Astrocyte (in vitro differentiated cells and primary cell): ENCODE measurements at regions not wholly inside any gene's neighbourhood (a gene's known extent, or its start where the extent isn't known, plus 50 kb on each side); places are given as distances from the start of the nearest gene placed in this dataset.
A peak's percentile ranks its signal among the peaks of the same experiment; 100 is the strongest.

ENCODE experiments used
- DNase-seq: peaks from one replicate; pipeline ENCODE4 v3.0.0-alpha.2; 2010; ENCODE audit warnings: low read depth
- FAIRE-seq: peaks from 2 replicates; lab custom pipeline; 2011; peaks lifted over from hg19 to GRCh38; lab: Jason Lieb, UNC
- H2AFZ ChIP-seq: 2 replicates; pipeline ENCODE4 v1.6.0; 2012; ENCODE audit warnings: low read depth, low read length, inconsistent platforms
- H3K27ac ChIP-seq: 2 replicates; pipeline ENCODE4 v1.5.1; 2011; ENCODE audit warnings: low read depth, low read length, inconsistent platforms
- H3K27me3 ChIP-seq: 2 replicates; pipeline ENCODE4 v1.6.0; 2011; ENCODE audit warnings: low read length, inconsistent platforms; ENCODE audit not compliant: insufficient read depth
- H3K36me3 ChIP-seq: 2 replicates; pipeline ENCODE4 v1.5.1; 2011; ENCODE audit warnings: low read length, inconsistent platforms; ENCODE audit not compliant: insufficient read depth
- H3K4me1 ChIP-seq: 2 replicates; pipeline ENCODE4 v1.5.1; 2011; ENCODE audit warnings: low read length, inconsistent platforms; ENCODE audit not compliant: insufficient read depth
- H3K4me2 ChIP-seq: 2 replicates; pipeline ENCODE4 v1.6.0; 2012; ENCODE audit warnings: low read length, inconsistent platforms
- H3K4me3 ChIP-seq: 2 replicates; pipeline ENCODE4 v1.5.1; 2011; ENCODE audit warnings: low read depth, mild to moderate bottlenecking, low read length, inconsistent platforms; ENCODE audit not compliant: insufficient read depth
- H3K79me2 ChIP-seq: 2 replicates; pipeline ENCODE4 v1.6.0; 2012; ENCODE audit warnings: mild to moderate bottlenecking, low read length, inconsistent platforms; ENCODE audit not compliant: insufficient read depth
- H3K9ac ChIP-seq: 2 replicates; pipeline ENCODE4 v1.6.0; 2012; ENCODE audit warnings: mild to moderate bottlenecking, low read length, inconsistent platforms
- H3K9me3 ChIP-seq: 2 replicates; pipeline ENCODE4 v1.5.1; 2012; ENCODE audit warnings: low read depth, mild to moderate bottlenecking, low read length, inconsistent platforms; ENCODE audit not compliant: insufficient read depth
- H4K20me1 ChIP-seq: 2 replicates; pipeline ENCODE4 v1.6.0; 2012; ENCODE audit warnings: low read length, inconsistent platforms; ENCODE audit not compliant: insufficient read depth
- H3K27ac Mint-ChIP-seq: one replicate; pipeline ENCODE4 v1.8.0; 2021; ENCODE audit warnings: mild to moderate bottlenecking, mixed read lengths; ENCODE audit not compliant: unreplicated experiment
- H3K27me3 Mint-ChIP-seq: one replicate; pipeline ENCODE4 v1.8.0; 2021; ENCODE audit warnings: low read depth, mixed read lengths; ENCODE audit not compliant: unreplicated experiment
- H3K36me3 Mint-ChIP-seq: one replicate; pipeline ENCODE4 v1.8.0; 2021; ENCODE audit warnings: low read depth, mixed read lengths; ENCODE audit not compliant: unreplicated experiment
- H3K4me1 Mint-ChIP-seq: one replicate; pipeline ENCODE4 v1.8.0; 2021; ENCODE audit warnings: low read depth, mixed read lengths; ENCODE audit not compliant: unreplicated experiment
- H3K4me3 Mint-ChIP-seq: one replicate; pipeline ENCODE4 v1.8.0; 2021; ENCODE audit warnings: mild to moderate bottlenecking, moderate library complexity, mixed read lengths; ENCODE audit not compliant: unreplicated experiment
- H3K9me3 Mint-ChIP-seq: one replicate; pipeline ENCODE4 v1.8.0; 2021; ENCODE audit warnings: mild to moderate bottlenecking, mixed read lengths; ENCODE audit not compliant: unreplicated experiment
- EZH2 ChIP-seq: IDR thresholded peaks from 2 replicates; pipeline ENCODE4 v1.6.1; 2012; ENCODE audit warnings: mild to moderate bottlenecking, low read length, inconsistent platforms; ENCODE audit not compliant: insufficient read depth
- TF ChIP-seq, protein P1 (sequence below): IDR thresholded peaks from 2 replicates; pipeline ENCODE4 v1.5.1; 2011; ENCODE audit warnings: low read depth, mild to moderate bottlenecking, inconsistent platforms, low read length, moderate library complexity; ENCODE audit not compliant: insufficient read depth

DNA sequence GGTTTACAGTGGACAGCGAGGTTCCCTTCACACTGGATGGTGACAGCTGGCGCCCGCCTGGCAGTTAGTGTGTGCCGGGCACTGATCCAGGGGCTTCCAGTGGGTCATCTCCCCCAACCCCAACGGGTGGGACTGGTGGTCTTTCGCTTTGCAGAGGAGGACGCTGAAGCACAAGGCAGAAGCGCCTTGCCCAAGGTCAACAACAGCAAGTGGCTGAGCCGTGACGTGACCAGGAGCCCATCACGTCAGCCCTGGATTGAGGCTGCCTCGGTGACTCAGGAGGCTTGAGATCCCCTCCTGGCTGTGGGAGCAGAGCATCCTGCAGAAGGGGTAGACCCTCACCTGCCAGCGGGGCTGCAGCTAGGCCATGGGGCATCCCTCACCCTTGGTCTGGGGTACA lies 215.3 kb downstream of the RBFOX3 start:
- Histone ChIP-seq H3K4me3 (no peak overlapping the region), H4K20me1 (no peaks in the 10 kb centered on the region), H3K4me1 (no peaks in the 10 kb centered on the region), H3K36me3 (no peaks in the 10 kb centered on the region), H3K9me3 (no peaks in the 10 kb centered on the region), H3K27ac (no peak overlapping the region), H3K27me3 (peaks cover 27% of the 10 kb centered on the region), H3K79me2 (no peaks in the 10 kb centered on the region), H2AFZ (no peak overlapping the region), H3K4me2 (no peak overlapping the region), H3K9ac (no peak overlapping the region)
- Mint-ChIP-seq H3K36me3 (no peaks in the 10 kb centered on the region), H3K4me3 (no peak overlapping the region), H3K27me3 (peaks cover 82% of the 10 kb centered on the region), H3K4me1 (no peaks in the 10 kb centered on the region), H3K27ac (no peak overlapping the region), H3K9me3 (no peaks in the 10 kb centered on the region)
- FAIRE-seq (no peak), DNase-seq (no peak)
- TF ChIP-seq EZH2, result no peak
- TF ChIP-seq, protein P1, sequence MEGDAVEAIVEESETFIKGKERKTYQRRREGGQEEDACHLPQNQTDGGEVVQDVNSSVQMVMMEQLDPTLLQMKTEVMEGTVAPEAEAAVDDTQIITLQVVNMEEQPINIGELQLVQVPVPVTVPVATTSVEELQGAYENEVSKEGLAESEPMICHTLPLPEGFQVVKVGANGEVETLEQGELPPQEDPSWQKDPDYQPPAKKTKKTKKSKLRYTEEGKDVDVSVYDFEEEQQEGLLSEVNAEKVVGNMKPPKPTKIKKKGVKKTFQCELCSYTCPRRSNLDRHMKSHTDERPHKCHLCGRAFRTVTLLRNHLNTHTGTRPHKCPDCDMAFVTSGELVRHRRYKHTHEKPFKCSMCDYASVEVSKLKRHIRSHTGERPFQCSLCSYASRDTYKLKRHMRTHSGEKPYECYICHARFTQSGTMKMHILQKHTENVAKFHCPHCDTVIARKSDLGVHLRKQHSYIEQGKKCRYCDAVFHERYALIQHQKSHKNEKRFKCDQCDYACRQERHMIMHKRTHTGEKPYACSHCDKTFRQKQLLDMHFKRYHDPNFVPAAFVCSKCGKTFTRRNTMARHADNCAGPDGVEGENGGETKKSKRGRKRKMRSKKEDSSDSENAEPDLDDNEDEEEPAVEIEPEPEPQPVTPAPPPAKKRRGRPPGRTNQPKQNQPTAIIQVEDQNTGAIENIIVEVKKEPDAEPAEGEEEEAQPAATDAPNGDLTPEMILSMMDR, result no peak

DNA sequence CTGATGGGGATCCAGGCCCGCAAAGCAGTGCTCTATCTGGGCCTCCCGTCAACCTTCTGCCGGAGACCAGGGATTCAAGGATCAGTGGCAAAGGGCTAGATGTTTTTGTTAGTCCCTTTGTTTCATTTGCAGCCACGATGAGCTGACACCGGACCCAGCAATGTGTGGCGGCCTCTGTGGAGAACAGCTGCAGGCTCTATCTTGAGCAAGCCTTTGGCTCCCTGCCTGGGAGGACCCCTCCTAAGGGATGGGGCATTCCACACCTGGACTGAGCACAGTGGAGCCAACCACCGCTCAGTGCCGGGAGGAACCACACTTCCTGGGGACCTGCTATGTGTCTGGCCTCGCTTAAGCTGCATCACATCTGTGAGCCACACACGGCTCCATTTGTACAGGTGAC lies 215.8 kb downstream of the RBFOX3 start:
- Histone ChIP-seq H2AFZ (no peak overlapping the region), H3K4me1 (no peaks in the 10 kb centered on the region), H3K4me2 (no peak overlapping the region), H3K79me2 (no peaks in the 10 kb centered on the region), H3K36me3 (no peaks in the 10 kb centered on the region), H3K4me3 (no peak overlapping the region), H4K20me1 (no peaks in the 10 kb centered on the region), H3K27ac (no peak overlapping the region), H3K9me3 (no peaks in the 10 kb centered on the region), H3K27me3 (peaks cover 22% of the 10 kb centered on the region), H3K9ac (no peak overlapping the region)
- Mint-ChIP-seq H3K4me1 (no peaks in the 10 kb centered on the region), H3K27ac (no peak overlapping the region), H3K27me3 (peaks cover 83% of the 10 kb centered on the region), H3K4me3 (no peak overlapping the region), H3K9me3 (no peaks in the 10 kb centered on the region), H3K36me3 (no peaks in the 10 kb centered on the region)
- FAIRE-seq (no peak), DNase-seq (no peak)
- TF ChIP-seq, protein P1, result no peak
- no peak for TF ChIP-seq EZH2

DNA sequence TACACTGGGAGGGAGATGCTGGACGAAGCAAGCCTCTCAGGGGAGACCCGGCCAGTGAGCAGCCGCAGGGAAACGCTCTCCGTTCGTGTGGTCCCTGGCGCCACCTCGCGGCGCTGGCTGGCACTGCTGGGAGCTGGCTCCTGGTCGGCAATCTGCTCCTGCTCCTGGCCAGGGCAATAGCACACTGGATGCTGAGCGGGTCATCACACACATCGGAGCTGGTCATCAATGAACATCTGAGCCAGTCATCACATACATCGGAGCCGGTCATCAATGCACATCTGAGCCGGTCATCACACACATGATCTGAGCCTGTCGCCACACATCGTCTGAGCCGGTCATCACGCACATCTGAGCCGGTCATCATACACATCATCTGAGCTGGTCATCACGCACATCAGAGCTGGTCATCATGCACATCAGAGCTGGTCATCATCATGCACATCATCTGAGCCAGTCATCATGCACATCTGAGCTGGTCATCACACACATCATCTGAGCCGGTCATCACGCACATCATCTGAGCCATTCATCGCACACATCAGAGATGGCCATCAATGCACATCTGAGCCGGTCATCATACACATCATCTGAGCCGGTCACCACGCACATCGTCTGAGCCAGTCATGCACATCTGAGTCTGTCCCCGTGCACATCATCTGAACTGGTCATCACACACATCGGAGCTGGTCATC lies 217.3 kb downstream of the RBFOX3 start:
- Histone ChIP-seq H3K79me2 (no peaks in the 10 kb centered on the region), H3K36me3 (no peaks in the 10 kb centered on the region), H3K27me3 (peaks cover 21% of the 10 kb centered on the region), H3K4me3 (no peak overlapping the region), H3K4me2 (no peak overlapping the region), H3K9me3 (no peaks in the 10 kb centered on the region), H4K20me1 (no peaks in the 10 kb centered on the region), H2AFZ (no peak overlapping the region), H3K9ac (no peak overlapping the region), H3K27ac (no peak overlapping the region), H3K4me1 (no peaks in the 10 kb centered on the region)
- DNase-seq (peak; percentile 12), FAIRE-seq (no peak)
- Mint-ChIP-seq H3K4me1 (no peaks in the 10 kb centered on the region), H3K9me3 (no peaks in the 10 kb centered on the region), H3K4me3 (no peak overlapping the region), H3K36me3 (no peaks in the 10 kb centered on the region), H3K27me3 (peaks cover 81% of the 10 kb centered on the region), H3K27ac (no peak overlapping the region)
- TF ChIP-seq, protein P1, result peak; percentile 80
- no peak for TF ChIP-seq EZH2
